ENCODE measurements at regions not wholly inside any gene's neighbourhood (a gene's known extent, or its start where the extent isn't known, plus 50 kb on each side); places are given as distances from the start of the nearest gene placed in this dataset.
"Not testable (repeated sequence)": the region's sequence is repeated elsewhere in the genome, so short reads cannot be mapped to it uniquely, and the experiment has no call there.

- WGBS = no CpG with 5 or more reads among the region's 2 CpGs
- no peak overlapping the region for H4K8ac ChIP-seq (ENCODE audit: low read length)
These were observed 106.6 kb upstream of the WDR44 start for GRCh38 chrX:118239178-118239870.

GRCh38 chrX:118239913-118240698, 105.8 kb upstream of the WDR44 start:
- 48% methylated on average over 3 of the region's 6 CpGs for WGBS
- Histone ChIP-seq H3K23ac (ENCODE audit: low read length in 2 of 2) (no peak overlapping the region), H3K4me1 (ENCODE audit: control insufficient read depth, insufficient read depth, low read depth, low read length) (no peaks in the 10 kb centered on the region)

More at GRCh38 chrX:118239178-118239870, 106.6 kb upstream of the WDR44 start:
- no peak overlapping the region for H2BK120ac ChIP-seq (ENCODE audit: low read depth, low read length)
- no peak overlapping the region for H3K14ac ChIP-seq (ENCODE audit: low read length in 2 of 2)
- no peaks in the 10 kb centered on the region for H3K27me3 ChIP-seq (ENCODE audit: control insufficient read depth in 1 of 2, insufficient read depth in 1 of 2, low read length in 2 of 2)
- no peak overlapping the region for H3K18ac ChIP-seq (ENCODE audit: low read depth in 1 of 2, low read length in 2 of 2)
- no peaks in the 10 kb centered on the region for H3K36me3 ChIP-seq (ENCODE audit: control insufficient read depth in 1 of 2, insufficient read depth in 2 of 2, low read depth in 1 of 2, low read length in 2 of 2)
- H3K23ac ChIP-seq (ENCODE audit: low read length in 2 of 2) = no peak overlapping the region
- no peak for DNase-seq
- no peak overlapping the region for H2BK5ac ChIP-seq (ENCODE audit: low read depth, low read length, poor library complexity, severe bottlenecking)
- no peak overlapping the region for H3K9ac ChIP-seq (ENCODE audit: low read length)
- no peak overlapping the region for H2AK5ac ChIP-seq (ENCODE audit: low read length, severe bottlenecking)
- no peak overlapping the region for H4K91ac ChIP-seq (ENCODE audit: low read length)
- H3K9me3 ChIP-seq (ENCODE audit: control insufficient read depth, low read length) = no peaks in the 10 kb centered on the region
- H3K27ac ChIP-seq (ENCODE audit: low read length, poor library complexity, severe bottlenecking) = no peak overlapping the region
- no peak overlapping the region for H2BK15ac ChIP-seq (ENCODE audit: low read depth, poor library complexity, severe bottlenecking)
- no peak overlapping the region for H3K4me2 ChIP-seq (ENCODE audit: low read length, poor library complexity, severe bottlenecking)
- H3K4me3 ChIP-seq (ENCODE audit: insufficient read depth in 1 of 2, low read depth in 1 of 2, low read length in 2 of 2) = no peak overlapping the region
- no peak overlapping the region for H2AFZ ChIP-seq (ENCODE audit: low read depth, low read length)
- H3K79me1 ChIP-seq (replicated peaks; ENCODE audit: low read length, poor library complexity, severe bottlenecking) = no peaks in the 10 kb centered on the region
- H2BK12ac ChIP-seq (ENCODE audit: low read length in 2 of 2) = no peak overlapping the region
- no peaks in the 10 kb centered on the region for H3K4me1 ChIP-seq (ENCODE audit: control insufficient read depth, insufficient read depth, low read depth, low read length)
- H3K4ac ChIP-seq (ENCODE audit: low read depth in 1 of 2, low read length in 2 of 2) = no peak overlapping the region

GRCh38 chrX:118246961-118247360, 98.9 kb upstream of the WDR44 start:
- not testable (repeated sequence) for H2BK15ac ChIP-seq (ENCODE audit: low read depth, poor library complexity, severe bottlenecking); H4K8ac ChIP-seq (ENCODE audit: low read length); H3K79me1 ChIP-seq (replicated peaks; ENCODE audit: low read length, poor library complexity, severe bottlenecking); H2BK120ac ChIP-seq (ENCODE audit: low read depth, low read length); H2BK5ac ChIP-seq (ENCODE audit: low read depth, low read length, poor library complexity, severe bottlenecking); H2AK5ac ChIP-seq (ENCODE audit: low read length, severe bottlenecking); H3K14ac ChIP-seq (ENCODE audit: low read length in 2 of 2); H4K91ac ChIP-seq (ENCODE audit: low read length); H3K4ac ChIP-seq (ENCODE audit: low read depth in 1 of 2, low read length in 2 of 2); H3K4me1 ChIP-seq (ENCODE audit: control insufficient read depth, insufficient read depth, low read depth, low read length); H3K27me3 ChIP-seq (ENCODE audit: control insufficient read depth in 1 of 2, insufficient read depth in 1 of 2, low read length in 2 of 2); H2BK12ac ChIP-seq (ENCODE audit: low read length in 2 of 2); H3K18ac ChIP-seq (ENCODE audit: low read depth in 1 of 2, low read length in 2 of 2); H3K9me3 ChIP-seq (ENCODE audit: control insufficient read depth, low read length); H3K4me2 ChIP-seq (ENCODE audit: low read length, poor library complexity, severe bottlenecking); H3K9ac ChIP-seq (ENCODE audit: low read length); H3K27ac ChIP-seq (ENCODE audit: low read length, poor library complexity, severe bottlenecking); H3K23ac ChIP-seq (ENCODE audit: low read length in 2 of 2); H3K4me3 ChIP-seq (ENCODE audit: insufficient read depth in 1 of 2, low read depth in 1 of 2, low read length in 2 of 2); DNase-seq; H3K36me3 ChIP-seq (ENCODE audit: control insufficient read depth in 1 of 2, insufficient read depth in 2 of 2, low read depth in 1 of 2, low read length in 2 of 2); H2AFZ ChIP-seq (ENCODE audit: low read depth, low read length)
- WGBS = no CpG with 5 or more reads among the region's 2 CpGs

More at GRCh38 chrX:118239913-118240698, 105.8 kb upstream of the WDR44 start:
- Histone ChIP-seq H3K27me3 (ENCODE audit: control insufficient read depth in 1 of 2, insufficient read depth in 1 of 2, low read length in 2 of 2) (no peaks in the 10 kb centered on the region), H3K4me2 (ENCODE audit: low read length, poor library complexity, severe bottlenecking) (no peak overlapping the region), H2BK15ac (ENCODE audit: low read depth, poor library complexity, severe bottlenecking) (no peak overlapping the region), H2BK120ac (ENCODE audit: low read depth, low read length) (no peak overlapping the region), H3K4me3 (ENCODE audit: insufficient read depth in 1 of 2, low read depth in 1 of 2, low read length in 2 of 2) (no peak overlapping the region), H4K8ac (ENCODE audit: low read length) (no peak overlapping the region), H3K4ac (ENCODE audit: low read depth in 1 of 2, low read length in 2 of 2) (no peak overlapping the region), H2AFZ (ENCODE audit: low read depth, low read length) (no peak overlapping the region), H3K9me3 (ENCODE audit: control insufficient read depth, low read length) (no peaks in the 10 kb centered on the region), H2AK5ac (ENCODE audit: low read length, severe bottlenecking) (no peak overlapping the region), H4K91ac (ENCODE audit: low read length) (no peak overlapping the region), H3K18ac (ENCODE audit: low read depth in 1 of 2, low read length in 2 of 2) (no peak overlapping the region), H2BK12ac (ENCODE audit: low read length in 2 of 2) (no peak overlapping the region), H3K79me1 (replicated peaks; ENCODE audit: low read length, poor library complexity, severe bottlenecking) (no peaks in the 10 kb centered on the region), H3K36me3 (ENCODE audit: control insufficient read depth in 1 of 2, insufficient read depth in 2 of 2, low read depth in 1 of 2, low read length in 2 of 2) (no peaks in the 10 kb centered on the region), H3K14ac (ENCODE audit: low read length in 2 of 2) (no peak overlapping the region), H3K9ac (ENCODE audit: low read length) (no peak overlapping the region), H2BK5ac (ENCODE audit: low read depth, low read length, poor library complexity, severe bottlenecking) (no peak overlapping the region), H3K27ac (ENCODE audit: low read length, poor library complexity, severe bottlenecking) (no peak overlapping the region)
- no peak for DNase-seq

- DNase-seq = no peak
- Histone ChIP-seq H2AFZ (ENCODE audit: low read depth, low read length) (no peak overlapping the region), H3K4me1 (ENCODE audit: control insufficient read depth, insufficient read depth, low read depth, low read length) (no peaks in the 10 kb centered on the region), H3K9ac (ENCODE audit: low read length) (no peak overlapping the region), H3K4me3 (ENCODE audit: insufficient read depth in 1 of 2, low read depth in 1 of 2, low read length in 2 of 2) (no peak overlapping the region), H3K9me3 (ENCODE audit: control insufficient read depth, low read length) (no peaks in the 10 kb centered on the region), H3K18ac (ENCODE audit: low read depth in 1 of 2, low read length in 2 of 2) (no peak overlapping the region), H2BK5ac (ENCODE audit: low read depth, low read length, poor library complexity, severe bottlenecking) (no peak overlapping the region), H3K36me3 (ENCODE audit: control insufficient read depth in 1 of 2, insufficient read depth in 2 of 2, low read depth in 1 of 2, low read length in 2 of 2) (no peaks in the 10 kb centered on the region), H3K14ac (ENCODE audit: low read length in 2 of 2) (no peak overlapping the region), H3K27me3 (ENCODE audit: control insufficient read depth in 1 of 2, insufficient read depth in 1 of 2, low read length in 2 of 2) (no peaks in the 10 kb centered on the region), H2BK12ac (ENCODE audit: low read length in 2 of 2) (no peak overlapping the region), H3K23ac (ENCODE audit: low read length in 2 of 2) (no peak overlapping the region), H3K4me2 (ENCODE audit: low read length, poor library complexity, severe bottlenecking) (no peak overlapping the region), H2BK120ac (ENCODE audit: low read depth, low read length) (no peak overlapping the region), H2BK15ac (ENCODE audit: low read depth, poor library complexity, severe bottlenecking) (no peak overlapping the region), H3K79me1 (replicated peaks; ENCODE audit: low read length, poor library complexity, severe bottlenecking) (no peaks in the 10 kb centered on the region), H3K4ac (ENCODE audit: low read depth in 1 of 2, low read length in 2 of 2) (no peak overlapping the region), H2AK5ac (ENCODE audit: low read length, severe bottlenecking) (no peak overlapping the region), H3K27ac (ENCODE audit: low read length, poor library complexity, severe bottlenecking) (no peak overlapping the region), H4K8ac (ENCODE audit: low read length) (no peak overlapping the region), H4K91ac (ENCODE audit: low read length) (no peak overlapping the region)
These were observed 96.8 kb upstream of the WDR44 start for GRCh38 chrX:118249146-118249545.
